H1 (cell line): ENCODE measurements at regions not wholly inside any gene's neighbourhood (a gene's known extent, or its start where the extent isn't known, plus 50 kb on each side); places are given as distances from the start of the nearest gene placed in this dataset.

Experiments
- CTCF ChIA-PET: fragments of 300-600 bp; sonication (Branson Sonifier 250); formaldehyde crosslinking; loops from one replicate; lab custom pipeline; 2021; ENCODE audit not compliant: partially characterized antibody; lab: Charles Lee
- POLR2A ChIA-PET: fragments of 300-600 bp; sonication (Branson Sonifier 250); formaldehyde crosslinking; loops from one replicate; lab custom pipeline; 2021; ENCODE audit warnings: inconsistent platforms; ENCODE audit not compliant: partially characterized antibody; lab: Charles Lee
- DNase-seq, 2 experiments: peaks; one replicate each; pipeline versions ENCODE4 v3.0.0 to v3.0.0-alpha.2; 2010 to 2022; ENCODE audit warnings: low spot score in 2 of 2, low read depth in 1 of 2, mixed read lengths in 1 of 2
- FAIRE-seq: peaks from 2 replicates; lab custom pipeline; 2011; peaks lifted over from hg19 to GRCh38; lab: Jason Lieb, UNC
- H2AFZ ChIP-seq: 2 replicates; pipeline ENCODE4 v1.8.1; 2012; ENCODE audit warnings: low read length, inconsistent platforms
- H2AK5ac ChIP-seq: 2 replicates; pipeline ENCODE4 v1.6.1; 2013; ENCODE audit warnings: low read depth, low read length
- H2BK120ac ChIP-seq: replicated peaks from 2 replicates; pipeline ENCODE3; 2013; ENCODE audit warnings: low read depth, low read length, inconsistent platforms
- H2BK12ac ChIP-seq: 2 replicates; pipeline ENCODE4 v1.6.1; 2013; ENCODE audit warnings: low read depth, low read length
- H2BK15ac ChIP-seq: 2 replicates; pipeline ENCODE4 v1.6.1; 2013; ENCODE audit warnings: low read length
- H2BK20ac ChIP-seq: 2 replicates; pipeline ENCODE4 v1.6.1; 2013; ENCODE audit warnings: low read length
- H2BK5ac ChIP-seq: 2 replicates; pipeline ENCODE4 v1.6.1; 2013; ENCODE audit warnings: low read depth, low read length
- H3K14ac ChIP-seq: 2 replicates; pipeline ENCODE4 v1.6.1; 2013; ENCODE audit warnings: inconsistent platforms; ENCODE audit not compliant: insufficient read length
- H3K18ac ChIP-seq: 2 replicates; pipeline ENCODE4 v1.6.1; 2013; ENCODE audit warnings: low read length; ENCODE audit errors: extremely low read depth
- H3K23ac ChIP-seq: 2 replicates; pipeline ENCODE4 v1.6.1; 2013; ENCODE audit warnings: inconsistent platforms; ENCODE audit not compliant: insufficient read length
- H3K23me2 ChIP-seq: 2 replicates; pipeline ENCODE4 v1.6.1; 2013; ENCODE audit warnings: low read depth, low read length
- H3K27ac ChIP-seq: 2 replicates; pipeline ENCODE4 v1.6.1; 2011; ENCODE audit warnings: low read depth, low read length, inconsistent platforms
- H3K27me3 ChIP-seq, 4 experiments: replicated peaks in 1 of 4; 1 replicate in 1 of 4; 2 replicates in 3 of 4; pipeline versions ENCODE4 v1.6.1 to v1.8.1; 2011 to 2013; ENCODE audit warnings: low read length in 3 of 4, mild to moderate bottlenecking in 3 of 4, inconsistent platforms in 2 of 4, mixed read lengths in 2 of 4, moderate library complexity in 1 of 4; ENCODE audit not compliant: control insufficient read depth in 3 of 4, insufficient read depth in 3 of 4; ENCODE audit errors: extremely low read depth in 1 of 4
- H3K36me3 ChIP-seq, 4 experiments: 2 replicates each; pipeline versions ENCODE4 v1.6.1 to v1.8.1; 2011 to 2013; ENCODE audit warnings: mild to moderate bottlenecking in 4 of 4, low read length in 3 of 4, moderate library complexity in 2 of 4, control low read depth in 1 of 4, inconsistent platforms in 1 of 4; ENCODE audit not compliant: insufficient read depth in 4 of 4, control insufficient read depth in 2 of 4
- H3K4ac ChIP-seq: replicated peaks from 2 replicates; pipeline ENCODE3; 2013; ENCODE audit warnings: low read length, low read depth, mixed read lengths, inconsistent platforms; ENCODE audit not compliant: insufficient read length
- H3K4me1 ChIP-seq, 4 experiments: replicated peaks in 1 of 4; 1 replicate in 1 of 4; 2 replicates in 3 of 4; pipeline versions ENCODE4 v1.6.1 to v1.8.1; 2011 to 2013; ENCODE audit warnings: low read length in 3 of 4, inconsistent platforms in 2 of 4, mixed read lengths in 1 of 4; ENCODE audit not compliant: insufficient read depth in 4 of 4, control insufficient read depth in 3 of 4
- H3K4me2 ChIP-seq, 2 experiments: 2 replicates each; pipeline versions ENCODE4 v1.6.1 to v1.8.1; 2011 to 2013; ENCODE audit warnings: low read depth in 2 of 2, low read length in 2 of 2, control low read depth in 1 of 2, inconsistent platforms in 1 of 2, mild to moderate bottlenecking in 1 of 2; ENCODE audit not compliant: insufficient read depth in 1 of 2
- H3K4me3 ChIP-seq, 4 experiments: fragments of 200-600, 300-600 bp in 1 of 4; sonication (generic), shearing (Covaris generic), sonication (Bioruptor Twin) in 1 of 4; 2 replicates each; pipeline versions ENCODE4 v1.5.1 to v1.8.1; 2011 to 2016; ENCODE audit warnings: low read length in 4 of 4, low read depth in 3 of 4, control low read depth in 2 of 4, inconsistent platforms in 2 of 4, mild to moderate bottlenecking in 2 of 4, mixed read lengths in 1 of 4, moderate library complexity in 1 of 4; ENCODE audit not compliant: insufficient read depth in 2 of 4; ENCODE audit errors: extremely low read depth in 1 of 4
- H3K56ac ChIP-seq: replicated peaks from 2 replicates; pipeline ENCODE3; 2013; ENCODE audit warnings: low read depth, mild to moderate bottlenecking, mixed read lengths, low read length, inconsistent platforms; ENCODE audit not compliant: insufficient read length
- H3K79me1 ChIP-seq: 2 replicates; pipeline ENCODE4 v1.6.1; 2013; ENCODE audit warnings: low read depth, low read length, control low read depth
- H3K79me2 ChIP-seq, 2 experiments: 2 replicates each; pipeline versions ENCODE4 v1.6.1 to v1.8.1; 2012 to 2013; ENCODE audit warnings: low read length in 2 of 2, mild to moderate bottlenecking in 2 of 2, inconsistent platforms in 1 of 2; ENCODE audit not compliant: insufficient read depth in 2 of 2, control insufficient read depth in 1 of 2
- H3K9ac ChIP-seq, 4 experiments: replicated peaks in 1 of 4; 1 replicate in 1 of 4; 2 replicates in 3 of 4; pipeline versions ENCODE4 v1.6.1 to v1.8.1; 2011 to 2013; ENCODE audit warnings: low read depth in 3 of 4, low read length in 3 of 4, control low read depth in 2 of 4, mild to moderate bottlenecking in 2 of 4, moderate library complexity in 2 of 4, inconsistent platforms in 1 of 4; ENCODE audit errors: extremely low read depth in 1 of 4
- H3K9me3 ChIP-seq, 2 experiments: 2 replicates each; pipeline versions ENCODE4 v1.6.1 to v1.8.1; 2012 to 2013; ENCODE audit warnings: mild to moderate bottlenecking in 2 of 2, moderate library complexity in 2 of 2, control low read depth in 1 of 2, inconsistent platforms in 1 of 2, low read depth in 1 of 2, low read length in 1 of 2, mixed read lengths in 1 of 2; ENCODE audit not compliant: insufficient read depth in 2 of 2
- H4K20me1 ChIP-seq, 2 experiments: replicated peaks in 1 of 2; 2 replicates each; pipeline versions ENCODE3 to v1.8.1; 2011 to 2013; ENCODE audit warnings: inconsistent platforms in 2 of 2, low read length in 2 of 2, mild to moderate bottlenecking in 1 of 2; ENCODE audit not compliant: insufficient read depth in 2 of 2, control insufficient read depth in 1 of 2
- H4K5ac ChIP-seq: 2 replicates; pipeline ENCODE4 v1.6.1; 2013; ENCODE audit warnings: low read length, low read depth, mixed read lengths, inconsistent platforms; ENCODE audit not compliant: insufficient read length
- H4K8ac ChIP-seq: 2 replicates; pipeline ENCODE4 v1.8.0; 2013; ENCODE audit warnings: mild to moderate bottlenecking, moderate library complexity, low read length, inconsistent platforms; ENCODE audit not compliant: insufficient read depth; ENCODE audit errors: extremely low read depth
- H4K91ac ChIP-seq: replicated peaks from 2 replicates; pipeline ENCODE3; 2013; ENCODE audit warnings: low read length, mixed read lengths, inconsistent platforms; ENCODE audit not compliant: insufficient read length
- BRCA1 ChIP-seq: IDR thresholded peaks from 2 replicates; pipeline ENCODE4 v1.6.1; 2012; ENCODE audit warnings: low read depth, low read length, improper control_type of control experiment
- CBX5 ChIP-seq: fragments of 300-800, 300-1000 bp; sonication (generic); IDR thresholded peaks from 2 replicates; pipeline ENCODE4 v1.7.1; 2016; ENCODE audit warnings: antibody characterized with exemption, low read length, low read depth
- CBX8 ChIP-seq: fragments of 300-800, 300-1000 bp; sonication (generic); IDR thresholded peaks from 2 replicates; pipeline ENCODE4 v1.7.1; 2016; ENCODE audit warnings: low read depth, low read length, borderline replicate concordance
- CREB1 ChIP-seq: IDR thresholded peaks from 2 replicates; pipeline ENCODE4 v1.6.1; 2012; ENCODE audit warnings: inconsistent platforms
- GABPA ChIP-seq: IDR thresholded peaks from 2 replicates; pipeline ENCODE4 v1.6.1; 2011; ENCODE audit warnings: mild to moderate bottlenecking, low read length, moderate library complexity, borderline replicate concordance; ENCODE audit not compliant: insufficient read depth
- POLR2A ChIP-seq, 2 experiments: IDR thresholded peaks; 1 replicate in 1 of 2; 2 replicates in 1 of 2; pipeline ENCODE4 v1.6.1; 2011; ENCODE audit warnings: low read depth in 2 of 2, low read length in 2 of 2, mild to moderate bottlenecking in 2 of 2; ENCODE audit errors: control extremely low read depth in 1 of 2
- RBBP5 ChIP-seq: IDR thresholded peaks from 2 replicates; pipeline ENCODE4 v1.7.1; 2012; ENCODE audit warnings: low read depth, mild to moderate bottlenecking, inconsistent platforms, low read length, moderate library complexity, borderline replicate concordance
- SIRT6 ChIP-seq: IDR thresholded peaks from one replicate; pipeline ENCODE4 v1.7.1; 2012; ENCODE audit warnings: low read length, inconsistent platforms
- SIX5 ChIP-seq: IDR thresholded peaks from 2 replicates; pipeline ENCODE4 v1.6.1; 2011; ENCODE audit warnings: mild to moderate bottlenecking, low read depth, low read length
- SP4 ChIP-seq: IDR thresholded peaks from 2 replicates; pipeline ENCODE4 v1.6.1; 2012; ENCODE audit warnings: low read length, inconsistent platforms
- SRF ChIP-seq: IDR thresholded peaks from 2 replicates; pipeline ENCODE4 v1.6.1; 2011; ENCODE audit warnings: mild to moderate bottlenecking, low read depth, low read length, moderate library complexity
- TAF1 ChIP-seq: IDR thresholded peaks from 2 replicates; pipeline ENCODE4 v1.6.1; 2011; ENCODE audit warnings: mild to moderate bottlenecking, low read depth, low read length
- TAF7 ChIP-seq: optimal IDR thresholded peaks from 2 replicates; pipeline ENCODE3; 2011; ENCODE audit warnings: low read depth, mild to moderate bottlenecking, inconsistent platforms, low read length, moderate library complexity, borderline replicate concordance
- YY1 ChIP-seq: IDR thresholded peaks from 2 replicates; pipeline ENCODE4 v1.6.1; 2011; ENCODE audit warnings: low read depth, mild to moderate bottlenecking, low read length
- WGBS, 2 experiments: shearing (Covaris generic) in 1 of 2; methylation state at CpG; one replicate each; pipeline versions ENCODE4 v1.1.6 to v1.1.7; 2013 to 2015; ENCODE audit warnings: low lambda C conversion rate in 2 of 2, mixed read lengths in 2 of 2, inconsistent platforms in 1 of 2, low coverage in 1 of 2, missing lambda C conversion rate in 1 of 2; ENCODE audit not compliant: insufficient replicate concordance in 2 of 2, insufficient coverage in 1 of 2, insufficient read length in 1 of 2; ENCODE audit errors: extremely low coverage in 1 of 2, missing lambda C conversion rate in 1 of 2; 5-methylcytosine and 5-hydroxymethylcytosine counted together
- TF ChIP-seq, protein P1 (sequence below): IDR thresholded peaks from 2 replicates; pipeline ENCODE4 v1.6.1; 2012; ENCODE audit warnings: inconsistent platforms
- TF ChIP-seq, protein P2 (sequence below): IDR thresholded peaks from 2 replicates; pipeline ENCODE4 v1.6.1; 2011; ENCODE audit warnings: low read depth, mild to moderate bottlenecking, low read length; ENCODE audit not compliant: insufficient read depth

DNA sequence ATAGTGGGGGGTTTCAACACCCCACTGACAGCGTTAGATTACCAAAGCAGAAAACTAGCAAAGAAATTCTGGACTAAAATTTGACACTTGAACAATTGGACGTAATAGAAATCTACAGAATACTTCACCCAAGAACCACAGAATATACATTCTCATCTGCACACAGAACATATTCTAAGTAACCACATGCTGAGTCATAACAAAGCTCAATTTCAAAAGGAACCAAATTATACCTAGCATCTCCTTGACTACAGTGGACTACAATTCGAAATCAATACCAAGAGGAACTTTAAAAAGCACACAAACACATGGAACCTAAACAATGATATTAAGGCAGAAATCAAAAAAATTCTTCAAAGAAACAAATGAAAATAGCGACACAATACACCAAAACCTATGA lies 871.6 kb upstream of the MDGA2 start:
- Histone ChIP-seq H2AFZ (no peak overlapping the region), H3K23me2 (no peaks in the 10 kb centered on the region), H3K79me1 (no peaks in the 10 kb centered on the region), H4K91ac (no peak overlapping the region), H3K36me3 (no peaks in the 10 kb centered on the region), H3K56ac (no peak overlapping the region), H3K4ac (no peak overlapping the region), H2BK120ac (no peak overlapping the region), H3K27me3 (no peaks in the 10 kb centered on the region), H3K4me1 (0 out of 7 replicates have a peak, but pooled peaks cover 0 to 2% (median 0%) of the 10 kb centered on the region in 4 experiments), H3K4me3 (no peak overlapping the region), H3K9ac (no peak overlapping the region), H3K4me2 (no peak overlapping the region), H3K79me2 (no peaks in the 10 kb centered on the region), H2BK12ac (no peak overlapping the region), H4K20me1 (no peaks in the 10 kb centered on the region), H4K8ac (no peak overlapping the region), H2BK15ac (no peak overlapping the region), H3K23ac (no peak overlapping the region), H2AK5ac (no peak overlapping the region), H2BK5ac (no peak overlapping the region), H4K5ac (no peak overlapping the region), H3K27ac (no peak overlapping the region), H2BK20ac (no peak overlapping the region), H3K18ac (no peak overlapping the region), H3K14ac (no peak overlapping the region), H3K9me3 (no peaks in the 10 kb centered on the region)
- ChIA-PET POLR2A (no interaction called here), CTCF (interaction anchor here (0.8 kb wide), 1 partner anchor 42 kb away, joined by 4 read pairs; no protein-coding TSS in a partner anchor)
- DNase-seq (no peak), FAIRE-seq (no peak)
- 85% methylated on average over 4 of the region's 4 CpGs; no CpG with 5 or more reads in 1 of the 2 experiments for WGBS, 2 experiments
- TF ChIP-seq, protein P1, sequence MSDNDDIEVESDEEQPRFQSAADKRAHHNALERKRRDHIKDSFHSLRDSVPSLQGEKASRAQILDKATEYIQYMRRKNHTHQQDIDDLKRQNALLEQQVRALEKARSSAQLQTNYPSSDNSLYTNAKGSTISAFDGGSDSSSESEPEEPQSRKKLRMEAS, result no peak
- TF ChIP-seq YY1 (no peak), CBX5 (no peak), POLR2A (IDR thresholded peaks at IDR 0.05; ENCODE audit: control extremely low read depth in 1 of 2, low read depth in 2 of 2, low read length in 2 of 2) (no peak), BRCA1 (no peak), SIX5 (no peak), RBBP5 (no peak), GABPA (no peak), SP4 (no peak), TAF7 (no peak), TAF1 (no peak), CBX8 (no peak), SIRT6 (no peak), SRF (no peak), CREB1 (no peak)
- TF ChIP-seq, protein P2, sequence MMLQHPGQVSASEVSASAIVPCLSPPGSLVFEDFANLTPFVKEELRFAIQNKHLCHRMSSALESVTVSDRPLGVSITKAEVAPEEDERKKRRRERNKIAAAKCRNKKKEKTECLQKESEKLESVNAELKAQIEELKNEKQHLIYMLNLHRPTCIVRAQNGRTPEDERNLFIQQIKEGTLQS, result no peak
